ENCODE measurements at regions not wholly inside any gene's neighbourhood (a gene's known extent, or its start where the extent isn't known, plus 50 kb on each side); places are given as distances from the start of the nearest gene placed in this dataset.

- DNase-seq (ENCODE audit: low read depth in 2 of 2): no peak
These were observed 267.9 kb upstream of the FAT3 start for GRCh38 chr11:91956711-91957110.

GRCh38 chr11:91955206-91955605 is 269.4 kb upstream of the FAT3 start:
- no peak for DNase-seq (ENCODE audit: low read depth in 2 of 2)

- no peak for DNase-seq (ENCODE audit: low read depth in 2 of 2)
These were observed 272.6 kb upstream of the FAT3 start for GRCh38 chr11:91952056-91952455.

GRCh38 chr11:91947215-91947820 is 277.3 kb upstream of the FAT3 start:
- DNase-seq (ENCODE audit: low read depth in 2 of 2): no peak

- no peak for DNase-seq (ENCODE audit: low read depth in 2 of 2)
These were observed 278.1 kb upstream of the FAT3 start for GRCh38 chr11:91946397-91946951.

- no peak for DNase-seq (ENCODE audit: low read depth in 2 of 2)
These were observed 289.5 kb upstream of the FAT3 start for GRCh38 chr11:91935120-91935519.

GRCh38 chr11:91932151-91932821 is 292.3 kb upstream of the FAT3 start:
- no peak for DNase-seq (ENCODE audit: low read depth in 2 of 2)

GRCh38 chr11:91927448-91927847 is 297.2 kb upstream of the FAT3 start:
- no peak for DNase-seq (ENCODE audit: low read depth in 2 of 2)

GRCh38 chr11:91926965-91927364 is 297.7 kb upstream of the FAT3 start:
- DNase-seq (ENCODE audit: low read depth in 2 of 2): no peak

GRCh38 chr11:91922846-91923245 is 301.8 kb upstream of the FAT3 start:
- no peak for DNase-seq (ENCODE audit: low read depth in 2 of 2)

GRCh38 chr11:91921974-91922373 is 302.6 kb upstream of the FAT3 start:
- no peak for DNase-seq (ENCODE audit: low read depth in 2 of 2)

GRCh38 chr11:91913407-91913806 is 311.2 kb upstream of the FAT3 start:
- no peak for DNase-seq (ENCODE audit: low read depth in 2 of 2)

GRCh38 chr11:91912322-91912721 is 312.3 kb upstream of the FAT3 start:
- no peak for DNase-seq (ENCODE audit: low read depth in 2 of 2)

GRCh38 chr11:91906871-91907624 is 317.6 kb upstream of the FAT3 start:
- no peak for DNase-seq (ENCODE audit: low read depth in 2 of 2)

- no peak for DNase-seq (ENCODE audit: low read depth in 2 of 2)
These were observed 319.5 kb upstream of the FAT3 start for GRCh38 chr11:91904792-91905785.

GRCh38 chr11:91902312-91902711 is 322.3 kb upstream of the FAT3 start:
- no peak for DNase-seq (ENCODE audit: low read depth in 2 of 2)

GRCh38 chr11:91880660-91881059 is 344.0 kb upstream of the FAT3 start:
- no peak for DNase-seq (ENCODE audit: low read depth in 2 of 2)

- no peak for DNase-seq (ENCODE audit: low read depth in 2 of 2)
These were observed 347.9 kb upstream of the FAT3 start for GRCh38 chr11:91876746-91877145.

- no peak for DNase-seq (ENCODE audit: low read depth in 2 of 2)
These were observed 352.4 kb upstream of the FAT3 start for GRCh38 chr11:91872243-91872642.

- no peak for DNase-seq (ENCODE audit: low read depth in 2 of 2)
These were observed 352.8 kb upstream of the FAT3 start for GRCh38 chr11:91871791-91872190.

- DNase-seq (ENCODE audit: low read depth in 2 of 2): no peak
These were observed 353.6 kb upstream of the FAT3 start for GRCh38 chr11:91871048-91871447.

GRCh38 chr11:91869686-91870085 is 354.9 kb upstream of the FAT3 start:
- no peak for DNase-seq (ENCODE audit: low read depth in 2 of 2)
